GM12878 (cell line): ENCODE measurements at regions not wholly inside any gene's neighbourhood (a gene's known extent, or its start where the extent isn't known, plus 50 kb on each side); places are given as distances from the start of the nearest gene placed in this dataset.

Experiments
- ATAC-seq: fragments of 200-7000 bp; cut with Tn5 transposase; 3 replicates; pipeline ENCODE4 v1.9.1; 2020; ENCODE audit warnings: mild to moderate bottlenecking, moderate library complexity
- BruUV-seq: library from RNA; stranded (reverse); fragments of 400-500 nt; replicated peaks from 2 replicates; lab custom pipeline; 2021; lab: Mats Ljungman, UMichigan
- CTCF ChIA-PET: fragments of 300-600 bp; sonication (Branson Sonifier 250); formaldehyde crosslinking; extraction: SDS; loops from one replicate; lab custom pipeline; 2021; ENCODE audit warnings: inconsistent platforms; lab: Yijun Ruan, JAX
- POLR2A ChIA-PET: fragments of 350-600 bp; formaldehyde crosslinking; extraction: SDS; loops from one replicate; lab custom pipeline; 2021; ENCODE audit warnings: inconsistent platforms; lab: Charles Lee
- RAD21 ChIA-PET: fragments of 300-600 bp; sonication (Branson Sonifier 250); formaldehyde crosslinking; loops from one replicate; lab custom pipeline; 2023; ENCODE audit warnings: antibody characterized with exemption; ENCODE audit not compliant: unreplicated experiment; lab: Charles Lee
- SMC1A ChIA-PET: fragments of 300-600 bp; sonication (Branson Sonifier 250); formaldehyde crosslinking; loops from one replicate; lab custom pipeline; 2023; ENCODE audit not compliant: unreplicated experiment, uncharacterized antibody; lab: Charles Lee
- DNase-seq: peaks from one replicate; pipeline ENCODE4 v3.0.0-alpha.2; 2011; ENCODE audit warnings: low read depth, low spot score
- FAIRE-seq: peaks from 3 replicates; lab custom pipeline; 2011; peaks lifted over from hg19 to GRCh38; lab: Jason Lieb, UNC
- H2AFZ ChIP-seq: 2 replicates; pipeline ENCODE4 v1.6.0; 2011; ENCODE audit warnings: low read depth, low read length, control low read depth; ENCODE audit not compliant: control insufficient read depth
- H3K27ac ChIP-seq: 2 replicates; pipeline ENCODE4 v1.5.1; 2011; ENCODE audit warnings: control low read depth; ENCODE audit not compliant: control insufficient read depth, insufficient read depth
- H3K27me3 ChIP-seq, 2 experiments: replicated peaks in 1 of 2; 2 replicates each; pipeline versions ENCODE4 v1.6.0 to v1.6.1; 2011; ENCODE audit warnings: low read length in 1 of 2; ENCODE audit not compliant: control insufficient read depth in 2 of 2, insufficient read depth in 2 of 2
- H3K36me3 ChIP-seq, 2 experiments: 2 replicates each; pipeline ENCODE4 v1.5.1; 2011; ENCODE audit warnings: low read length in 1 of 2; ENCODE audit not compliant: control insufficient read depth in 2 of 2, insufficient read depth in 2 of 2
- H3K4me1 ChIP-seq: 2 replicates; pipeline ENCODE4 v1.6.1; 2011; ENCODE audit warnings: mild to moderate bottlenecking, low read length, moderate library complexity, mixed read lengths; ENCODE audit not compliant: control insufficient read depth, insufficient read depth
- H3K4me2 ChIP-seq: 2 replicates; pipeline ENCODE4 v1.6.0; 2011; ENCODE audit warnings: control low read depth; ENCODE audit not compliant: control insufficient read depth, insufficient read depth
- H3K4me3 ChIP-seq: fragments of 200-600 bp; sonication (generic); 2 replicates; pipeline ENCODE4 v1.5.1; 2016
- H3K79me2 ChIP-seq: 2 replicates; pipeline ENCODE4 v1.6.0; 2011; ENCODE audit warnings: low read length; ENCODE audit not compliant: control insufficient read depth, insufficient read depth
- H3K9ac ChIP-seq: 2 replicates; pipeline ENCODE4 v1.8.0; 2011; ENCODE audit warnings: low read length, control low read depth, mixed read lengths; ENCODE audit not compliant: control insufficient read depth, insufficient read depth
- H3K9me3 ChIP-seq: replicated peaks from 3 replicates; pipeline ENCODE4 v1.5.1; 2011; ENCODE audit warnings: mild to moderate bottlenecking, low read length; ENCODE audit not compliant: control insufficient read depth, insufficient read depth
- H4K20me1 ChIP-seq: 2 replicates; pipeline ENCODE4 v1.6.0; 2011; ENCODE audit not compliant: control insufficient read depth, insufficient read depth
- CBX5 ChIP-seq: sonication (generic); IDR thresholded peaks from 2 replicates; pipeline ENCODE4 v1.6.1; 2016; ENCODE audit warnings: low read depth, moderate library complexity, mild to moderate bottlenecking, inconsistent platforms
- CHD4 ChIP-seq: fragments of 200-600 bp; sonication (generic); IDR thresholded peaks from 2 replicates; pipeline ENCODE4 v1.6.1; 2016; ENCODE audit warnings: mild to moderate bottlenecking
- HDAC6 ChIP-seq: fragments of 200-600 bp; sonication (generic); IDR thresholded peaks from one replicate; pipeline ENCODE4 v1.8.0; 2017; ENCODE audit warnings: antibody characterized with exemption; ENCODE audit not compliant: unreplicated experiment
- IKZF2 ChIP-seq, 2 experiments: fragments of 450-650 bp; IDR thresholded peaks; 2 replicates each; pipeline ENCODE4 v1.6.1; 2017; ENCODE audit warnings: mild to moderate bottlenecking in 2 of 2, moderate library complexity in 2 of 2
- KAT2A ChIP-seq: conservative IDR thresholded peaks from 2 replicates; pipeline ENCODE4 v1.6.1; 2011; ENCODE audit warnings: low read depth, low read length; ENCODE audit not compliant: control insufficient read depth
- KLF5 ChIP-seq: fragments of 450-650 bp; IDR thresholded peaks from 2 replicates; pipeline ENCODE4 v1.6.1; 2014; ENCODE audit warnings: mild to moderate bottlenecking; ENCODE audit not compliant: partially characterized antibody
- NFYA ChIP-seq: IDR thresholded peaks from 2 replicates; pipeline ENCODE4 v1.6.1; 2011; ENCODE audit warnings: low read depth, mild to moderate bottlenecking, low read length, improper control_type of control experiment, borderline replicate concordance
- NRF1 ChIP-seq: conservative IDR thresholded peaks from 2 replicates; pipeline ENCODE4 v1.6.1; 2011; ENCODE audit warnings: mild to moderate bottlenecking, low read depth, low read length, improper control_type of control experiment
- RUNX3 ChIP-seq: IDR thresholded peaks from 2 replicates; pipeline ENCODE4 v1.6.1; 2012; ENCODE audit warnings: low read length, inconsistent platforms
- SRF ChIP-seq, 2 experiments: IDR thresholded peaks; 2 replicates each; pipeline ENCODE4 v1.6.1; 2011; ENCODE audit warnings: low read depth in 2 of 2, low read length in 2 of 2, mild to moderate bottlenecking in 1 of 2, moderate library complexity in 1 of 2
- SUZ12 ChIP-seq: fragments of 200-600 bp; sonication (generic); IDR thresholded peaks from one replicate; pipeline ENCODE4 v1.6.1; 2018; ENCODE audit warnings: antibody characterized with exemption, mild to moderate bottlenecking; ENCODE audit not compliant: unreplicated experiment
- TCF12 ChIP-seq: IDR thresholded peaks from 2 replicates; pipeline ENCODE4 v1.6.1; 2011; ENCODE audit warnings: low read depth, mild to moderate bottlenecking, low read length
- TCF3 ChIP-seq: IDR thresholded peaks from 2 replicates; pipeline ENCODE4 v1.6.1; 2012; ENCODE audit warnings: low read depth, mild to moderate bottlenecking, low read length, borderline replicate concordance; ENCODE audit not compliant: insufficient read depth
- in situ Hi-C: fragments of 300-500 bp; cut with MboI; formaldehyde crosslinking; loops from 9 replicates; pipeline ENCODE4 v1.14.3; 2018; ENCODE audit warnings: mixed read lengths
- intact Hi-C: fragments of 100-400 bp; cut with micrococcal nuclease; formaldehyde crosslinking; loops from one replicate; pipeline ENCODE4 v1.14.2; 2022; ENCODE audit not compliant: unreplicated experiment
- TF ChIP-seq, protein P1 (sequence below): fragments of 450-650 bp; IDR thresholded peaks from 2 replicates; pipeline ENCODE4 v1.6.1; 2017; ENCODE audit warnings: borderline replicate concordance
- TF ChIP-seq, protein P2 (sequence below): IDR thresholded peaks from 2 replicates; pipeline ENCODE4 v1.6.1; 2011; ENCODE audit warnings: mild to moderate bottlenecking, low read depth, low read length, moderate library complexity; ENCODE audit not compliant: insufficient replicate concordance
- TF ChIP-seq, protein P3 (sequence below): fragments of 150-350 bp; IDR thresholded peaks from 2 replicates; pipeline ENCODE4 v1.6.1; 2014; ENCODE audit warnings: mild to moderate bottlenecking, low read depth, low read length

DNA sequence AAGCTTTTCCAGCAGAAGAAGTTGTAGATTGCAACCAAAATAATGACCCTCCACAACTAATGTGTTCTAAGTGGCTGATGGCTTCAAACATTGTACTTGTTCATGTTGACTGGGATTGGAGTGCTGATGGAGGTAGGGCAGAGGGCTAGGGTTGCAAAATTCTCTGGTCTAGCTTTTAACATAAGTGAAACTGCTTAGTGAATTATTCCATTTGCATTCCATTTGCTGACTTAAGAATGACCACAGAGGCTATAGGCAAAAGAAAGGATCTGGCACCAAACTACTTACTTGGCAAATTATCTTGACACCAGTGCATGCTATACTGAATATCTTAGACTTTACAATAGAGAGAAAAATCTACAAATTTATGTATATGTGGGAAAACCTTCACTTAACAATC, 287.0 kb downstream of the FGF9 start:
- TF ChIP-seq, protein P1, sequence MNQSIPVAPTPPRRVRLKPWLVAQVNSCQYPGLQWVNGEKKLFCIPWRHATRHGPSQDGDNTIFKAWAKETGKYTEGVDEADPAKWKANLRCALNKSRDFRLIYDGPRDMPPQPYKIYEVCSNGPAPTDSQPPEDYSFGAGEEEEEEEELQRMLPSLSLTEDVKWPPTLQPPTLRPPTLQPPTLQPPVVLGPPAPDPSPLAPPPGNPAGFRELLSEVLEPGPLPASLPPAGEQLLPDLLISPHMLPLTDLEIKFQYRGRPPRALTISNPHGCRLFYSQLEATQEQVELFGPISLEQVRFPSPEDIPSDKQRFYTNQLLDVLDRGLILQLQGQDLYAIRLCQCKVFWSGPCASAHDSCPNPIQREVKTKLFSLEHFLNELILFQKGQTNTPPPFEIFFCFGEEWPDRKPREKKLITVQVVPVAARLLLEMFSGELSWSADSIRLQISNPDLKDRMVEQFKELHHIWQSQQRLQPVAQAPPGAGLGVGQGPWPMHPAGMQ = no peak
- TF ChIP-seq CHD4 (no peak), NFYA (no peak), TCF3 (no peak), RUNX3 (no peak), KLF5 (no peak), IKZF2 (IDR thresholded peaks at IDR 0.05) (no peak), HDAC6 (no peak), SRF (IDR thresholded peaks at IDR 0.05; ENCODE audit: low read depth in 2 of 2, low read length in 2 of 2) (no peak), SUZ12 (no peak), TCF12 (no peak), NRF1 (no peak), CBX5 (no peak), KAT2A (no peak)
- TF ChIP-seq, protein P2, sequence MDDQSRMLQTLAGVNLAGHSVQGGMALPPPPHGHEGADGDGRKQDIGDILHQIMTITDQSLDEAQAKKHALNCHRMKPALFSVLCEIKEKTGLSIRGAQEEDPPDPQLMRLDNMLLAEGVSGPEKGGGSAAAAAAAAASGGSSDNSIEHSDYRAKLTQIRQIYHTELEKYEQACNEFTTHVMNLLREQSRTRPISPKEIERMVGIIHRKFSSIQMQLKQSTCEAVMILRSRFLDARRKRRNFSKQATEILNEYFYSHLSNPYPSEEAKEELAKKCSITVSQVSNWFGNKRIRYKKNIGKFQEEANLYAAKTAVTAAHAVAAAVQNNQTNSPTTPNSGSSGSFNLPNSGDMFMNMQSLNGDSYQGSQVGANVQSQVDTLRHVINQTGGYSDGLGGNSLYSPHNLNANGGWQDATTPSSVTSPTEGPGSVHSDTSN = no peak
- TF ChIP-seq, protein P3, sequence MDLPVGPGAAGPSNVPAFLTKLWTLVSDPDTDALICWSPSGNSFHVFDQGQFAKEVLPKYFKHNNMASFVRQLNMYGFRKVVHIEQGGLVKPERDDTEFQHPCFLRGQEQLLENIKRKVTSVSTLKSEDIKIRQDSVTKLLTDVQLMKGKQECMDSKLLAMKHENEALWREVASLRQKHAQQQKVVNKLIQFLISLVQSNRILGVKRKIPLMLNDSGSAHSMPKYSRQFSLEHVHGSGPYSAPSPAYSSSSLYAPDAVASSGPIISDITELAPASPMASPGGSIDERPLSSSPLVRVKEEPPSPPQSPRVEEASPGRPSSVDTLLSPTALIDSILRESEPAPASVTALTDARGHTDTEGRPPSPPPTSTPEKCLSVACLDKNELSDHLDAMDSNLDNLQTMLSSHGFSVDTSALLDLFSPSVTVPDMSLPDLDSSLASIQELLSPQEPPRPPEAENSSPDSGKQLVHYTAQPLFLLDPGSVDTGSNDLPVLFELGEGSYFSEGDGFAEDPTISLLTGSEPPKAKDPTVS = no peak
- CTCF ChIA-PET = no interaction called here

More for the DNA sequence above, 287.0 kb downstream of the FGF9 start:
- ChIA-PET SMC1A (no interaction called here), POLR2A (no interaction called here), RAD21 (no interaction called here)
- intact Hi-C loops (no loop called here), in situ Hi-C loops (no loop called here)
- Histone ChIP-seq H3K27ac (no peak overlapping the region), H2AFZ (no peak overlapping the region), H3K4me2 (no peak overlapping the region), H3K4me3 (no peak overlapping the region), H3K9me3 (no peaks in the 10 kb centered on the region), H3K79me2 (no peaks in the 10 kb centered on the region), H4K20me1 (no peaks in the 10 kb centered on the region), H3K36me3 (no peaks in the 10 kb centered on the region), H3K9ac (no peak overlapping the region), H3K27me3 (no peaks in the 10 kb centered on the region), H3K4me1 (no peaks in the 10 kb centered on the region)
- DNase-seq (no peak), ATAC-seq (no peak), FAIRE-seq (no peak)
- no TSS peak for BruUV-seq
